Forelimb muscle (tissue), 1 donor: ENCODE measurements at regions not wholly inside any gene's neighbourhood (a gene's known extent, or its start where the extent isn't known, plus 50 kb on each side); places are given as distances from the start of the nearest gene placed in this dataset.
A peak's percentile ranks its signal among the peaks of the same experiment; 100 is the strongest.

Experiments used
- DNase-seq: peaks from one replicate; pipeline ENCODE4 v3.0.0-alpha.2; 2013; ENCODE audit warnings: low read depth

DNA sequence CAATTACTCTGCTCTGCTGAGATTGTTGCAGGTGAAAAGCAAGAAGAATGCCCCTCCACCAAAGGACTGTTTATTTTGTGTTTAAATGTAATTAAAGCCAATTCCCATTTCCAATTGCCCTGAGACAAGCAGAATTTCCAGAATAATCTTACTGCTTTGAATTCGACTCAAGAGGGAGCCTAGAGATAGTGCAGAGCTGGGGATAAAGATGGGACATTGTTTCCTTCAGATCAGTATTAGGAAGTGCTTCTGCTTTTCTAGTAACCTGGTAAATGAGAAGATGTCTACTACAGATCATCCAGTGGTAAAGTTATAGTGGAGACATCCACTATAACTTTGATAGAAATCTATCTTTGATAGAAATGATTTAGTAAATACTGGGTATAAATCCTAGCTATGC lies 326.9 kb downstream of the UBE3D start:
- no peak for DNase-seq

DNA sequence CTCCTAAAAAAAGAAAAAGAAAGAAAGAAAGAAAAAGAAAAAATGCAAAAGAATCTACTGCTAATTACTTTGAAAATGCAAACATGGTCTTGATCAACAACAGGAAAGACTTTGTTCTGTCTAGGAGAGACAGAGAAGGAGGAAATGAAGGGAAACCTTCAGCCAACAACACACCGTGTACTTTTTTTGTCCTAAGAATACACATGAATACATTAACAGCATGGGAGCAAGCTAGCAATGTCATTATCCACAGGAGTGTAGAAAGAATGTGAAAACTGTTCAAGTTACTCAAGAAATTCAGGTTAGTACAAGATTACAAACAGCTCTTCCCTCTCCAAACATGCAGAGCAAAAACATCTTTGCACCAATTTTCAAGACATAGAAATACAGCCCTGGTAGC lies 326.3 kb downstream of the UBE3D start:
- no peak for DNase-seq

DNA sequence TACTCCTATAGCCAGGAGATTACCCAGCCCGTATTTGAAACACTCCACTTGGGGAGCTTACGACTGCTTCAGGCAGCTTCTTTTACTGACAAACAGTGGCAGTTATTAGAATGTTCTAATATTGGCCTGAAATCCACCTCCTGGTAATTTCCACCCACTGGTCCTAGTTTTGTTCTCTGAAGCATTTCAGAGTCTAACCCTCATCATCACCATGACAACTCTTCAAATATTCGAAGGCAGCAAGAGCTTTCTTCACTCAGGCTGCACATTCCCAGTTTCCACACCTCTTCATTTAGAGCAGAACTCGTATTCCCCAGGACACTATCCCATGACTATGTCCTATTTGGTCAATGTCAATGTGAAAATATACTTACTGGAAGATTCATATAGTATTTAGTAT lies 325.6 kb downstream of the UBE3D start:
- no peak for DNase-seq

DNA sequence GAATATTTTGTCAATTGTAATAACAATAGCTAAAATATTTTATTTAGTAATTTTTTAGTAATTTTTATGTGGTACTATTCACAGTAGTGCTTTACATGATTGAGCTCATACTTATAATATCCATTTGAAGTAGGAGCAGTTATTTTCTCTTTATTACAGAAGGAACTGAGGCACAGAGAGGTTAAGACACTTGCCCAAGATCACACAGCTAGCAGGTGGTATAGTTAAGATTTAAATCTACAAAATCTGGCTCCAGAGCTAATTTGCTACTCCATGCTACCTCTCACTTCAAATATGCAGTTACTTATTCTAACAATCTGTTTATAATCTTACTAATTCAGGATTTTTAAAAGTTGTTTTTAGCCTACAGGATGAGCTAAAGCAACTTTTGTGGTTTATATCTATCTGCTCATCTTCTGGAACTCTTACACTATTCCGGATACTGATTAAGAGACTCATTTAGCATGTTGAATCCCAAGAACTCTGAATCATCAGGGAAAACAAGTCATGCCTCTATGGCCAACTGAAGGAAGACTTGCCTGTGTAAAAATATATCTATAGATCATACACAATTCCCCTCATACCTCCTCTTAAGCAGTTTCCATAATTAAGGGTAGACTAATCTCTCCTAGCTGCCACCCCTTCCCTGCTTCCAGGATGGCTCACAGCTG lies 324.2 kb downstream of the UBE3D start:
- no peak for DNase-seq

DNA sequence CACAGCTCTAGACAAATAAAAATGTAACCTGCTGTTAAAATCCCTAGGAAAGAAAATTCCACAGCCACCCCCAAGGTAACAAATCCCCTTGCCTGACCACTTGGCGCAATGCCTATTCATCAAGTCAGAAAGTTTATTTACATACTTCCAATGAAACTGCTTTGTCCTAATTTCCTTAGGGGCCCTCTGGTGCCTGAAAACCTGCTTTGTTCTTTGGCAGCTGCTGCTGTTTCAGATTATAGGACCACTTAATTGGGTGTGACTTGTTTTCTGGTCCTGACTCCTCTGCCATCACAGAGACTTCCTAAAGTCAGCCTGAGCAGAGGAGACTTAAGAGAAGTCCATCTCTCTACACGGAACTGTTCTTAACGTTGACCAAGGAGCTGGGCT lies 323.6 kb downstream of the UBE3D start:
- no peak for DNase-seq

DNA sequence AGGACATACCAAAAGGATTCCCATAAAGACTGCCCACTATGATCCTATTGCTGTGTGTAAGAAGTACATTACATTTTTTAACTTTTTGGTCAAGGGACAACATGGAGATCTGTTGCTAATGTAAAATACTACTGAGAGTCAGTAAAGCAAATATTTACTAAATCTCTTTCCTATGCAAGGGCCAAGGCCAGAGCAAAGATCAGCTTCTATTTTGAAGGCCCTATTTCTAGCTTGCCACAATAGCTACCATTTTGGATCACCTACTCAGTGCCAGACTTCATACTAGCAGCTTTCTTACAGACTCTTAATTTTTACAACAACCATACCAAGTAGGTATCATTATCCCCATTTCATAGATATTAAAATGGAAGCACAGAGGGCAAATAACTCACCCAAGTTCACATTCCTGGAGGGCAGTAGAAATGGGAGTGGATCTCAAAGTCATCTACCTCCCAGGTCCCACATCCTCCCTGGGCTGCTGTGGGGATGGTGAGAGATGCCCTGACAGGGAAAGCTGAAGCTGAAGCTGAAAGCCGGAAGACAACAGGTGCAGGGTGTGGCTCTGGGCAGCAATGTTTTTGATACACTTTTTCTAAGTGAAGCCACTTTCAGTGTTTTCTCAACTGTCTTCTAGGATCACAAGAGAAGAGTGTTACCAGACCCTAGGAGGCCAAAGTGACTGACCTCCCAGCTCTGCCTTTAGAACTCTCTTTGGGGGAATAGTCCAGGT lies 321.2 kb downstream of the UBE3D start:
- DNase-seq: no peak

DNA sequence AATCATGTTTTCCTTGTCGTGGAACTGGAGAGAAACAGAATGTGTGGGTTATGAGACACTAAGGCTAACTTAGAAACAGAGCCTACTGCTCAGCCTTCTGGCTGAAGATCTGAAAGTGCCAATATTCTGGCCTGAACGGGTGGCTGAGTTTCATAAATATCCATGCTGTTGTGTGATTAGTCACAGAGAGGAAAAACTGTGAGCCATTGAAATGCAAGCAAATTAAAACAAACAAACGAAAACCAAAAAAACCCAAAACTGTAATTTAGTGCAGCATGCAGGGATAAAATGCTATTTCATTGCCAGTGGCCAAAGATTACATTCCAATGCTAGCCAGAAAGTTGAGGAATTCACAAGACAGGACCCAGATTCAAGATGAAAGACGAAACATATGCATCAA lies 315.1 kb downstream of the UBE3D start:
- DNase-seq: no peak

DNA sequence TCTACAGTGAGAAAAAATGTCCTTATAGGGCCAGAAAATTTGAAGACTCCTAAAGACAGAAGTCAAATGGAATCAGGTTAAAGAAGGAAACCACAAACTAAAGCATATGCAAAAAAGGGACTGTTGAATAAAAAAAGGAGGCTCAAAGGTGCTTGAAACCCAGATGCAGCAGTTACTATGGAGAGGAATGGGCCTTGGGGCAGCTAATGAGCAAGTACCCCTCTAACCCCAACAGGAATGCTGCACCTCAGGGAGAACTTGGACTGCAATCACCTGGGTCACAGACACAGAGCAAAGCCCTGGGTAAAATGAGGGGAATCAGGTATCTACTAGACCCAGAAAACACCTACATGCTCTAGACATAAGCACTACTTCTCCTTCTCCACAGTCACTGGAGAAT lies 313.9 kb downstream of the UBE3D start:
- no peak for DNase-seq

DNA sequence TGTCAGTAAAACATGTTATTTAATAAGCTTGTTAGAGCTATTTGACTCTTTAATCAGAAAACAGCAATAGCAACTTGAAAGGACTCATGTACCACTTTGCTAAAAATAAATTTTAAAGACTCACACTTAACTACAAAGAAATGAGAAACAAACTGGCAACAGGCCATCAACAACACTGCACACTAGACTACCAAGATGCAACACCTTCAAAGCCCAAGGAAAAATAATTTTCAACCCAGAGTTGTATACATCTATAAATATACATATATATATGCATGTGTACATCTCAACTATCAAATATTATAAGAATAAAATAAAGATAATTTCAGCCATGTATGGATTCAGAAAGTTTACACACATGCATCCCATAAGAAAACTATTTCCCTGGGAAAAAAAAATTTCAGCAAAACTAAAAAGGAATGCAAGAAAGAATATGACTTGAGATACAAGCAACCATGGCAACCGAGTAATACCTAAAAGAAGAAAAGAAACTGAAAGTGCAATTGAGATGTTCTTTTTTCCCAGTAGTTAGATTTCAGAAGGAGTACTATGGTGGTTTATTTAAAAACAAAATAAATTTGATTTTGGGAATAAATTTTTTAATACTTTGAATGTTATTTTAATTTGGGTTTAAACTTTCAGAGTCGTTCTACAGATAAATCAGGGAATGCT lies 303.8 kb downstream of the UBE3D start:
- DNase-seq: no peak

DNA sequence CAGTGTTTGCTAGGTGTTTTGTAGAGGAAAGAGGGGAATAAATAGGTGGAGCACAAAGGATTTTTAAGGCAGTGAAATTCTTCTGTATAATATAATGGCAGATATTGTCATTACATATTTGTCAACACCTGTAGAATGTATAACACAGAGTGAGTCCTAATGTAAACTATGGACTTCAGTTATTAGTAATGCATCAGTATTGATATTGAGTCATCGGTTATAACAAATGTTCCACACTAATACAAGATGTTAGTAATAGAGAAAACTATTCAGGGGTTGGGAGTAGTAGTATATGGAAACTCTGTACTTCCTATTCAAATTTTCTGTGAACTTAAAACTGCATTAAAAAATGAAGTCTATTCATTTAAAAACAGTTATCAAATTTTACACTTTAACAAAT lies 299.2 kb downstream of the UBE3D start:
- no peak for DNase-seq

DNA sequence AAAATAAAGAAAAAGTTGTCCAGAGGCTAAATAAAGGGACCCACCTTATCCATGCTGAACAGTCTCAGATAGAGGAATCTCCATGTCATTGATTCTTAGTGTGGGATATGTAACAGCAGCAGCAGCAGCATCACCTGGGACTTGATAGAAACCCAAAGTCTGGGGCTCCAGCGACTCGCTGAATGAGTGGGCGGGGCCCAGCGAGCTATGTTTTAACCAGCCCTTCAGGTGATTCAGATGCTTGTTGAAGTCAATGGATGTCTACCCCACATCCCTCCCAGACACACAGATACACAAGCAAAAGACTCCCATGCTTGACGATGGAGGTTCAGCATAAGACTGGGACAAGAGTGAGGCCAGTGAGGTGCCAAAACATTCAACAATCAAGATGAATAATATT lies 298.6 kb downstream of the UBE3D start:
- DNase-seq: no peak

DNA sequence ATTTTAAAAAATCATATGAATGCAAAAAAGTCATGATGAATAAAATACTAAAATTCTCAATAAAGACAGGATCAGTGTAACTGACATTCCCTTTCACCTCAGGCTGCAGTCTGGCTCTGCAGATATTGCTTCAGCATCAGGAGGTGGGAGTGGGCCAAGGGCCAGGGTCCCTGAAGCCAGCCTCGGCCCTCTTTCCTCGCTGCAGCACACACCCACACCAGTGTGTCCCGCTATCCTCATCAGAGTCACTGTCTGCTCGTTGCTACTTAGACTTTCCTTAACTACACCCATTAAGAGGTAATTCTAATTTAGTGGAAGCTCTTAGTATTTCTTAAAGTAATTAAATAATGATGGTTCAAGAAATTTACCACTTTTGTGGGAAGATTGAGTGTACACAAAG lies 298.2 kb downstream of the UBE3D start:
- no peak for DNase-seq

DNA sequence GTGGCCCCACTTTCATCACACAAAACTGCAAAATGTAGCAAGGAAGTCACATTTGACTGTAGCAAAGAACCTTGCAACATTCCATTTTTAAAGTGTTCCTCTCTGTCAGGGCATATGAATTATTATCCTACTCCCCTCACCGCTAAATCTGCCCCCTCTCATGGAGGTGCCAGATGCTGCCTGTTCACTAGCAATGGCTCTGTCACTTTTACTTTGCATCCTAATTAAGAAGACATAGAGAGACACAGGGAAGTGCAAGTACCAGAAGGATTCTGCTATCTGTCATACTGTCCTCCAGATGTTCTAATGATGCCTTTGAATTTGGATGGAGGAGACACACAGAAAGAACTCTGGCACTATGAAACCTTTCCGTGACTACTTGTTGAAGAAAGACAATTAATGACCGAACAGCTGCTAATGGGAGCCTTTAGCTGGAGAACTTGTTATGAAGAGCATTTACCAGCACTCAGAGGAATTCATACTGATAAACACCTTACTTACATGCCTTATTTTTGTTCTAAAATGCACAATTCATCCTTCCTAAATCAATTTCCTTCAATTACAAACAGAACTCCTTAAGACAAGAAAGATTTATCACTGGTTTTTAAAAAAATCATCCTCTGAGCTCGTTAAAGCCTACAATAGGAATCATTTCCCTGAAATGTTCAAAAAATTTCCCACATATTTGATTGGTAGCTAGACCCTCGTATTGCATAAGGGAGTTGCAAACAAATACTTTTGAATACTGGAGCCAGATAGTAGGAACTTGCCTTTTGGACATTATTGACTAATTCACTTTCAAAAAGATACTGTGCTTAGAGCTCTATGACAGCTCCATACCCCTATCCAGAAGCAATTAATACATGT lies 292.6 kb downstream of the UBE3D start:
- no peak for DNase-seq

DNA sequence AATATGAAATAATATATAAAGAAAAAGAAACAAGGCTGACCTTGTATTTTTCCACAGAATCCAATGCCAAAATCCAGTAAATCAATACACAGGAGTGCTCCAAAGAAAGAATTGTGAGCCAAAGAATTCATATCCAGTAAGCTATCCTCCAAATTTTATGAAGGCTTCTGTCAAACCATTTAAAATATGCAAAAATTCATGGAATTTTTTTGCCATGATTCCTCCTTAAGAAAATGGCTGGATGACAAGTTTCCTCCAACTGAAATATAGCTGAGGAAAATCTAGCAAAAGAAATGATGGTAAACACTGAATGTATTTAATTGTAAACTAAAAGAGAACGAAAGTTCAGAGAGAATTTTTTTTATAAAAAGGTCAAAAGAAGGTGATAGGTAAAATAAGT lies 290.3 kb downstream of the UBE3D start:
- peak; percentile 2 for DNase-seq

DNA sequence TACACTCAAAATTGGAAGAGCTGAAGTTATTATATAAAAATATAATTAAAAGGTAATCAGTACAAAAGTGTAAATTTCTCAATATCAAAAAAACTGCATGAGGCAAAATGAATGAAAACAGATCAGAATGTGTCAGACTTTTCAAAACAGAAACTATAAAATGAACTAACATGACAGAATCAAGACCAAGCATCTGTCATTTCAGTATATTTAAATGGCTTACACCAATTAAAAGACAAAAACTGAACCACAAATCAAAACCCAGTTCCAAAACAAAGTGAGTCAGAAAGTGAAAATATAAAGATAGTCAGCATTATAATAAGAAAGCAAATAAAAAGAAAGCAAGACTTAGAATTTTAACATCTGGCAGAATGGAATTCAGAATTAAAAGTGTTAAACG lies 289.7 kb downstream of the UBE3D start:
- DNase-seq: no peak

DNA sequence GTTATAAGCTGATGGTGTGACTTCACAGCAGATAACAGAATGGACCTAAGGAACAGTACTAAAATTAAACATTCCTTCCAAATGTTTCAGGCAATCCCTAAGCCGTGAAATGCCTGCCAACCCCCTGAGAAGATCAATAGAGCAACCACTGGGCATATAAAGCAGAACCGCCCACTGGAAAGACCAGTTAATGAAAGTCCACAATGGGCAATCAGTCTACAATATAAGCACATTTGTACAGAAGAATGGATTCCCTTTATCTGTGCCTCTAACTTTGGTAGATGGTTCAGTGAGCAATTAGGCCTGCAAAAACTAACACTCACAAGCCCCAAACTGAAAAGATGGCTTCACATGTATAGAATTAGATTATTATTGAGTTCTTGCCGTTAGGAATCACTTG lies 286.6 kb downstream of the UBE3D start:
- DNase-seq: no peak

DNA sequence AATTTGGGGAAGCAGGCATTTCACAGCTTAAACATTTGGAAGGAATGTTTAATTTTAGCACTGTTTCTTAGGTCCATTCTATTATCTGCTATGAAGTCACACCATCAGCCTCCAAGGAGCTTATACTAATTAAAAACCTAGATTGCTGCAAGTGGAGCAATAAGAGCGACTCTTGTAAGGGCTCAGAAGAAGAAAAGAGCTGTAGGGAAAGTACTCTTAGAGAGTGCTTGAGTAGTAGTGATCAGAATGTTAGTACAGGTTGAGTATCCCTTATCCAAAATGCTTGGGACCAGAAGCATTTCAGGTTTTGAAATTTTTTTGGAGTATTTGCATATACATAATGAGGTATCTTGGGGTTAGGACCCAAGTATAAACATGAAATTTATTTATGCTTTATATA lies 285.3 kb downstream of the UBE3D start:
- no peak for DNase-seq

DNA sequence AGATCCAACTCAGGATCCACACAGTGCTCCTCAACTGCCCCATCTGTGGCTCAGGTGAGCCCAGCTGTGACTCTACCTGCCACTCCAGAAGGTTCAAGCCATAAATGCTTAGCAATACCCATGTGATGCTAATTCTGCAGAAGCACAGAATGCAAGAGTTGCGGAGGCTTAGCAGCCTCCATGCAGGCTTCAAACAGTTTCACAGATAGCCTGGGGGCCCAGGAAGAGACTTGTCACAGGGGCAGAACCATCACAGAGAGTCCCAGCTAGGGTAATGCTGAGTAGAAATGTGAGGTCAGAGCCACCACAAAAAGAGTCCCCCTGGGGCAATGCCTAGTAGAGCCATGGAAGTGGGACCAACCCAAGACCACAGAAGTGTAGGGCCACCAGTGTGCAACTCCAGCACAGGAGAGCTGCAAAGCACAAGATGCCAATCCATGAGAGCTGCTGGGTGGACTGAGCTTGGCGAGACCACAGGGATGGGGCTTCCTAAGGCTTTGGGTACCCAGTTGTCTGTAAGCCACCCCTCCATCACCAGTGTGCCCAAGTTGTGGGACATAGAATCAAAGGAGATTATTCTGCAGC lies 283.9 kb downstream of the UBE3D start:
- no peak for DNase-seq

DNA sequence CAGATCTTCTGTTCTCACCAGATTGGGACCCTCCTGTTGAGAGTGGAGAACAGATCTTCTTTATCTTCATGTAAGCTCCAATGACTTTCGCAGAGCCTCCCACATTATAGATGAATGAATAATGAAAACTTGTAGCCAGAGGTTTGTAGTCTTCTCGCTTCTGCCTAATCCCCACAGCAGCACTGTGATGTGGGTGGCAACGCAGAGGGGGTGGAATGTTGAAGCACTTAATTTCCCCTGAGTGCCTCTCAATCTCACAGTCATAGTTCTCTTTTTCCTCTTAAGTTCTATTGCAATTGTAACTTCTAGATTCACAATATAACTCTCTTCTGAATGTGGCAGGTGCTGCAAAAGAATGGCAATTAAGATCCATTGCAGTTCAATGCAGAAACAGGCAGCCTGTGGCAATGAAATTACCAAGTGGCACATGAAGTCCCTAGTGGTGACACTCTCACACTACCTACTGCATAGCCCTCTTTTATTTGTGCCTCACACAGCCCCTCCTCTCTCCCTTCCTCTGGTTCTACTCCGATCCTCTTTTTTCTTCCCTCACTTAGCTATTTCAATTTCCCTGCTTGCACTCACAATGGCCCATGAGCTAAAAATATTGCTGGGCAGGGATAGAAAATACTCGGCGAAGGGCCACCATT lies 281.9 kb downstream of the UBE3D start:
- no peak for DNase-seq

DNA sequence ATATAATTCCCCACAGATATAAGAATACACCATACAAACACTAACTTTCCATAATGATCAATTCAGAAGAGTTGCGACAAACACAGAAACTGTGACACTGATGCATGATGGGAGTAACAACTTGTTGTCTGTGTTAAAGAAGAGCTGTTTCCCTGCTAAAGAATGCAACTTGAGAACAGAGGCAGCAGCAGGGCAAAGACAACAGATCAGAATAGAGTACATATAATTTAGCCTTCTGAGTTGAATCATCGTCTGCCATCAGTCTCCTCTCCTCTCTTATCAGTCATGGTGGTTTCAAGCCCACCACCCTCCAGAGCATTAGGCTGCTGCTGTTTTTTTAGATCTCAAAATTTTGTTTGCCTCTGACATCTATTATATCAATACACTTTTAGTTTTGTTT lies 280.4 kb downstream of the UBE3D start:
- DNase-seq: no peak

DNA sequence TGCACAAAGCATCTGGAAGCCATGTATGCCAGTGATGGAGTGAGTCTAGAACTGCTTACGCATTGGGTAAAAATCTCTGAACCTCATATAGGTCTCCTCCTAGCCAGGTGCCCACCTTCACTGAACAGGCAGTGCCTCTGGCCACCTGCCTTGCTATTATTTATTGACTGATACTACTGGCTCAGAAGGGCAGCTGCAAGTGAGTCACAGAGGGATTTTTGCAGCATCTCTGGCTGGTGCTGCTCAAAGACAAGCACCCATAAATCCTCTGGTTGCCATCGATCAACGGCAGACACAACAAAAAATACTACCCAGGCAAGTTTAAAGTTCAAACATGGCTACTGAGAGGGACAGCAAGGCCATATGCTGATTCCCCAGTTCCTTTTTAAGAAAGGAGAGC lies 279.4 kb downstream of the UBE3D start:
- no peak for DNase-seq
